ENCODE measurements at regions not wholly inside any gene's neighbourhood (a gene's known extent, or its start where the extent isn't known, plus 50 kb on each side); places are given as distances from the start of the nearest gene placed in this dataset.

DNA sequence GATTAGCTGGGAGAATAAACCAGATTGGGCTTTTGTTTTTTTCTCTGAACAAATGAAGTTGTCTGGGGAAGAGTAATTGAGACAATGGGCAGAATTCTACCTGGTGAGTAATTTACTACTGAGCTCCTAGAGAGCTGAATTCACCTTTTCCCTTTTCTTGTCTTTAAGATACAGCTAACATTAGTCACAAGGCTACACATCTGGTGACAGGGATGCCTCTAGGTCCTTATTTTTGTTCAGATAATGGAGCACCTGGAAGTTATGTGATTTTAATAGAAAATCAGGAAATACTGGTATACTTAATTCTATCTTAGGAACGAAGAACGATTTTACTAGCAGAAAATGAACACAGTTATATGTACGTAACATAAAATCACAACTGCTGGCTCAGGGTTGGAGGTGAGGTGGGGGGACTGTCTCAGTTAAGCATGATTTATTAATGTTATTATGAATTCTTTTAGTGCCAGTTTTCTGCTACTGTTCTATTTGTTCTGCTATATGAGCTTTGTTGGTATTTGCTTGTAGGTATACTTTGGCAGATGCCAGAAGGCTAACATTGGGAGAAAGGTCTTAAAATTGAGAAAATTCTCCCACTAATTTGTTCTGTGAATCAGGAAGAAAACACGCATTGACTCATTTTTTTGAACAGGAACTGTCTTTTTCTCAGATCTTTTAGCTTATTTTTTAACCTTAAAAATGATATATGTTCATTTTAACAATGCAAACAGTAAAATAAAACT, 482.7 kb upstream of the RGS6 start:
- H3K27me3 ChIP-seq (ENCODE audit: insufficient read depth) = no peaks in the 10 kb centered on the region
- no peak overlapping the region for H3K27ac ChIP-seq (ENCODE audit: low read depth)
- Mint-ChIP-seq H3K4me3 (no peak overlapping the region), H3K36me3 (ENCODE audit: low read depth) (peaks cover 14% of the 10 kb centered on the region; the same call in 2 of the 3 replicates), H3K27me3 (ENCODE audit: insufficient read depth, low read depth, poor library complexity) (no peaks in the 10 kb centered on the region), H3K4me1 (peaks cover 4% of the 10 kb centered on the region; the same call in 2 of the 3 replicates), H3K27ac (no peak overlapping the region; the same call in 1 of the 2 replicates), H3K9me3 (peaks cover 7% of the 10 kb centered on the region; the same call in 1 of the 3 replicates)
- TF ChIP-seq STAT1 (IDR thresholded peaks at IDR 0.05; ENCODE audit: unreplicated experiment) = no peak
- TF ChIP-seq EZH2 (IDR thresholded peaks at IDR 0.05; ENCODE audit: low read depth, unreplicated experiment) = no peak
- TF ChIP-seq, protein P1, sequence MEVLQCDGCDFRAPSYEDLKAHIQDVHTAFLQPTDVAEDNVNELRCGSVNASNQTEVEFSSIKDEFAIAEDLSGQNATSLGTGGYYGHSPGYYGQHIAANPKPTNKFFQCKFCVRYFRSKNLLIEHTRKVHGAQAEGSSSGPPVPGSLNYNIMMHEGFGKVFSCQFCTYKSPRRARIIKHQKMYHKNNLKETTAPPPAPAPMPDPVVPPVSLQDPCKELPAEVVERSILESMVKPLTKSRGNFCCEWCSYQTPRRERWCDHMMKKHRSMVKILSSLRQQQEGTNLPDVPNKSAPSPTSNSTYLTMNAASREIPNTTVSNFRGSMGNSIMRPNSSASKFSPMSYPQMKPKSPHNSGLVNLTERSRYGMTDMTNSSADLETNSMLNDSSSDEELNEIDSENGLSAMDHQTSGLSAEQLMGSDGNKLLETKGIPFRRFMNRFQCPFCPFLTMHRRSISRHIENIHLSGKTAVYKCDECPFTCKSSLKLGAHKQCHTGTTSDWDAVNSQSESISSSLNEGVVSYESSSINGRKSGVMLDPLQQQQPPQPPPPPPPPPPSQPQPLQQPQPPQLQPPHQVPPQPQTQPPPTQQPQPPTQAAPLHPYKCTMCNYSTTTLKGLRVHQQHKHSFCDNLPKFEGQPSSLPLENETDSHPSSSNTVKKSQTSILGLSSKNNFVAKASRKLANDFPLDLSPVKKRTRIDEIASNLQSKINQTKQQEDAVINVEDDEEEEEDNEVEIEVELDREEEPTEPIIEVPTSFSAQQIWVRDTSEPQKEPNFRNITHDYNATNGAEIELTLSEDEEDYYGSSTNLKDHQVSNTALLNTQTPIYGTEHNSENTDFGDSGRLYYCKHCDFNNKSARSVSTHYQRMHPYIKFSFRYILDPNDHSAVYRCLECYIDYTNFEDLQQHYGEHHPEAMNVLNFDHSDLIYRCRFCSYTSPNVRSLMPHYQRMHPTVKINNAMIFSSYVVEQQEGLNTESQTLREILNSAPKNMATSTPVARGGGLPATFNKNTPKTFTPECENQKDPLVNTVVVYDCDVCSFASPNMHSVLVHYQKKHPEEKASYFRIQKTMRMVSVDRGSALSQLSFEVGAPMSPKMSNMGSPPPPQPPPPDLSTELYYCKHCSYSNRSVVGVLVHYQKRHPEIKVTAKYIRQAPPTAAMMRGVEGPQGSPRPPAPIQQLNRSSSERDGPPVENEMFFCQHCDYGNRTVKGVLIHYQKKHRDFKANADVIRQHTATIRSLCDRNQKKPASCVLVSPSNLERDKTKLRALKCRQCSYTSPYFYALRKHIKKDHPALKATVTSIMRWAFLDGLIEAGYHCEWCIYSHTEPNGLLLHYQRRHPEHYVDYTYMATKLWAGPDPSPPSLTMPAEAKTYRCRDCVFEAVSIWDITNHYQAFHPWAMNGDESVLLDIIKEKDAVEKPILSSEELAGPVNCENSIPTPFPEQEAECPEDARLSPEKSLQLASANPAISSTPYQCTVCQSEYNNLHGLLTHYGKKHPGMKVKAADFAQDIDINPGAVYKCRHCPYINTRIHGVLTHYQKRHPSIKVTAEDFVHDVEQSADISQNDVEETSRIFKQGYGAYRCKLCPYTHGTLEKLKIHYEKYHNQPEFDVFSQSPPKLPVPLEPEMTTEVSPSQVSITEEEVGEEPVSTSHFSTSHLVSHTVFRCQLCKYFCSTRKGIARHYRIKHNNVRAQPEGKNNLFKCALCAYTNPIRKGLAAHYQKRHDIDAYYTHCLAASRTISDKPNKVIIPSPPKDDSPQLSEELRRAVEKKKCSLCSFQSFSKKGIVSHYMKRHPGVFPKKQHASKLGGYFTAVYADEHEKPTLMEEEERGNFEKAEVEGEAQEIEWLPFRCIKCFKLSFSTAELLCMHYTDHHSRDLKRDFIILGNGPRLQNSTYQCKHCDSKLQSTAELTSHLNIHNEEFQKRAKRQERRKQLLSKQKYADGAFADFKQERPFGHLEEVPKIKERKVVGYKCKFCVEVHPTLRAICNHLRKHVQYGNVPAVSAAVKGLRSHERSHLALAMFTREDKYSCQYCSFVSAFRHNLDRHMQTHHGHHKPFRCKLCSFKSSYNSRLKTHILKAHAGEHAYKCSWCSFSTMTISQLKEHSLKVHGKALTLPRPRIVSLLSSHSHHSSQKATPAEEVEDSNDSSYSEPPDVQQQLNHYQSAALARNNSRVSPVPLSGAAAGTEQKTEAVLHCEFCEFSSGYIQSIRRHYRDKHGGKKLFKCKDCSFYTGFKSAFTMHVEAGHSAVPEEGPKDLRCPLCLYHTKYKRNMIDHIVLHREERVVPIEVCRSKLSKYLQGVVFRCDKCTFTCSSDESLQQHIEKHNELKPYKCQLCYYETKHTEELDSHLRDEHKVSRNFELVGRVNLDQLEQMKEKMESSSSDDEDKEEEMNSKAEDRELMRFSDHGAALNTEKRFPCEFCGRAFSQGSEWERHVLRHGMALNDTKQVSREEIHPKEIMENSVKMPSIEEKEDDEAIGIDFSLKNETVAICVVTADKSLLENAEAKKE (CRISPR knock-in tag; IDR thresholded peaks at IDR 0.05) = no peak
- TF ChIP-seq EZH2phosphoT487 (IDR thresholded peaks at IDR 0.05; ENCODE audit: unreplicated experiment) = no peak
- TF ChIP-seq POLR2AphosphoS5 (IDR thresholded peaks at IDR 0.05; ENCODE audit: low read depth) = no peak
- TF ChIP-seq, protein P2, sequence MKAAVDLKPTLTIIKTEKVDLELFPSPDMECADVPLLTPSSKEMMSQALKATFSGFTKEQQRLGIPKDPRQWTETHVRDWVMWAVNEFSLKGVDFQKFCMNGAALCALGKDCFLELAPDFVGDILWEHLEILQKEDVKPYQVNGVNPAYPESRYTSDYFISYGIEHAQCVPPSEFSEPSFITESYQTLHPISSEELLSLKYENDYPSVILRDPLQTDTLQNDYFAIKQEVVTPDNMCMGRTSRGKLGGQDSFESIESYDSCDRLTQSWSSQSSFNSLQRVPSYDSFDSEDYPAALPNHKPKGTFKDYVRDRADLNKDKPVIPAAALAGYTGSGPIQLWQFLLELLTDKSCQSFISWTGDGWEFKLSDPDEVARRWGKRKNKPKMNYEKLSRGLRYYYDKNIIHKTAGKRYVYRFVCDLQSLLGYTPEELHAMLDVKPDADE (IDR thresholded peaks at IDR 0.05) = no peak
- no peak for TF ChIP-seq JUNB (IDR thresholded peaks at IDR 0.05; ENCODE audit: unreplicated experiment)
- no peaks in the 10 kb centered on the region for H3K9me2 ChIP-seq (ENCODE audit: insufficient read depth)
- no peaks in the 10 kb centered on the region; the same call in 1 of the 2 replicates for H4K20me1 ChIP-seq (replicated peaks; ENCODE audit: insufficient read depth)
- no peak overlapping the region for H3K4me2 ChIP-seq
- H3K79me2 ChIP-seq (replicated peaks; ENCODE audit: insufficient read depth) = peaks cover 45% of the 10 kb centered on the region
- no peaks in the 10 kb centered on the region for H3K36me3 ChIP-seq (ENCODE audit: insufficient read depth)
- ATAC-seq (no peak), DNase-seq (ENCODE audit: low spot score) (no peak)
- H3K4me1 ChIP-seq (ENCODE audit: insufficient read depth) = 0 out of 2 replicates have a peak, but pooled peaks cover 1% of the 10 kb centered on the region
- H3F3A ChIP-seq (replicated peaks; ENCODE audit: low read depth) = no peaks in the 10 kb centered on the region
- H3K4me3 ChIP-seq = no peak overlapping the region
- H2AFZ ChIP-seq = no peak overlapping the region

All from GM23338 (cell line).